ENCODE measurements at regions not wholly inside any gene's neighbourhood (a gene's known extent, or its start where the extent isn't known, plus 50 kb on each side); places are given as distances from the start of the nearest gene placed in this dataset.

GRCh38 chr13:22082030-22082429 lies 411.2 kb downstream of the FGF9 start:
- no peaks in the 10 kb centered on the region for H3K9me3 ChIP-seq (ENCODE audit: control insufficient read depth, low read length, poor library complexity, severe bottlenecking)
- DNase-seq (no peak), ATAC-seq (no peak)
- no peaks in the 10 kb centered on the region for H3K27me3 Mint-ChIP-seq
- peak overlapping the region; percentile 17 for H3K27ac Mint-ChIP-seq
- no peak overlapping the region for H3K4me3 Mint-ChIP-seq
- peaks cover 2% of the 10 kb centered on the region for H3K36me3 Mint-ChIP-seq (ENCODE audit: low read depth)
- H3K4me1 Mint-ChIP-seq, result peaks cover 28% of the 10 kb centered on the region

GRCh38 chr13:22082437-22083100 lies 411.7 kb downstream of the FGF9 start:
- DNase-seq (no peak), ATAC-seq (peak; percentile 79)
- Mint-ChIP-seq H3K4me1 (peaks cover 24% of the 10 kb centered on the region), H3K36me3 (ENCODE audit: low read depth) (peaks cover 2% of the 10 kb centered on the region), H3K27ac (peak overlapping the region; percentile 17), H3K4me3 (peak overlapping the region; percentile 0), H3K27me3 (no peaks in the 10 kb centered on the region)
- H3K9me3 ChIP-seq (ENCODE audit: control insufficient read depth, low read length, poor library complexity, severe bottlenecking), result no peaks in the 10 kb centered on the region

GRCh38 chr13:22085001-22085400 lies 414.1 kb downstream of the FGF9 start:
- Mint-ChIP-seq H3K27me3 (no peaks in the 10 kb centered on the region), H3K36me3 (ENCODE audit: low read depth) (peaks cover 6% of the 10 kb centered on the region), H3K27ac (no peak overlapping the region), H3K4me3 (no peak overlapping the region), H3K4me1 (peaks cover 21% of the 10 kb centered on the region)
- H3K9me3 ChIP-seq (ENCODE audit: control insufficient read depth, low read length, poor library complexity, severe bottlenecking), result no peaks in the 10 kb centered on the region
- DNase-seq (no peak), ATAC-seq (no peak)

GRCh38 chr13:22086597-22087330 lies 415.9 kb downstream of the FGF9 start:
- DNase-seq, result no peak
- no peak for ATAC-seq
- Mint-ChIP-seq H3K4me3 (no peak overlapping the region), H3K27me3 (no peaks in the 10 kb centered on the region), H3K36me3 (ENCODE audit: low read depth) (peaks cover 6% of the 10 kb centered on the region), H3K4me1 (peaks cover 19% of the 10 kb centered on the region), H3K27ac (no peak overlapping the region)
- H3K9me3 ChIP-seq (ENCODE audit: control insufficient read depth, low read length, poor library complexity, severe bottlenecking), result no peaks in the 10 kb centered on the region

GRCh38 chr13:22090106-22090505 lies 419.2 kb downstream of the FGF9 start:
- Mint-ChIP-seq H3K27ac (no peak overlapping the region), H3K4me3 (no peak overlapping the region)

GRCh38 chr13:22091222-22091970 lies 420.5 kb downstream of the FGF9 start:
- no peak overlapping the region for H3K27ac Mint-ChIP-seq
- H3K27me3 Mint-ChIP-seq, result no peaks in the 10 kb centered on the region
- no peak overlapping the region for H3K4me3 Mint-ChIP-seq
- H3K36me3 Mint-ChIP-seq (ENCODE audit: low read depth), result peaks cover 3% of the 10 kb centered on the region
- no peaks in the 10 kb centered on the region for H3K9me3 ChIP-seq (ENCODE audit: control insufficient read depth, low read length, poor library complexity, severe bottlenecking)
- DNase-seq, result no peak
- no peak for ATAC-seq
- H3K4me1 Mint-ChIP-seq, result peaks cover 2% of the 10 kb centered on the region

More at GRCh38 chr13:22090106-22090505, 419.2 kb downstream of the FGF9 start:
- H3K9me3 ChIP-seq (ENCODE audit: control insufficient read depth, low read length, poor library complexity, severe bottlenecking), result no peaks in the 10 kb centered on the region
- DNase-seq (no peak), ATAC-seq (no peak)
- Mint-ChIP-seq H3K36me3 (ENCODE audit: low read depth) (peaks cover 6% of the 10 kb centered on the region), H3K27me3 (no peaks in the 10 kb centered on the region), H3K4me1 (peaks cover 8% of the 10 kb centered on the region)

- Mint-ChIP-seq H3K36me3 (ENCODE audit: low read depth) (peaks cover 3% of the 10 kb centered on the region), H3K27me3 (no peaks in the 10 kb centered on the region), H3K27ac (no peak overlapping the region), H3K4me1 (peaks cover 2% of the 10 kb centered on the region), H3K4me3 (no peak overlapping the region)
- DNase-seq, result no peak
- no peak for ATAC-seq
- H3K9me3 ChIP-seq (ENCODE audit: control insufficient read depth, low read length, poor library complexity, severe bottlenecking), result no peaks in the 10 kb centered on the region
Measured at GRCh38 chr13:22091971-22092300, 421.1 kb downstream of the FGF9 start.

GRCh38 chr13:22092791-22093560 lies 422.1 kb downstream of the FGF9 start:
- Mint-ChIP-seq H3K27ac (no peak overlapping the region), H3K4me3 (no peak overlapping the region), H3K36me3 (ENCODE audit: low read depth) (no peaks in the 10 kb centered on the region), H3K27me3 (no peaks in the 10 kb centered on the region), H3K4me1 (peaks cover 2% of the 10 kb centered on the region)
- H3K9me3 ChIP-seq (ENCODE audit: control insufficient read depth, low read length, poor library complexity, severe bottlenecking), result no peaks in the 10 kb centered on the region
- no peak for ATAC-seq
- no peak for DNase-seq

- ATAC-seq (no peak), DNase-seq (no peak)
- peaks cover 2% of the 10 kb centered on the region for H3K4me1 Mint-ChIP-seq
- no peak overlapping the region for H3K4me3 Mint-ChIP-seq
- no peak overlapping the region for H3K27ac Mint-ChIP-seq
- no peaks in the 10 kb centered on the region for H3K9me3 ChIP-seq (ENCODE audit: control insufficient read depth, low read length, poor library complexity, severe bottlenecking)
- H3K36me3 Mint-ChIP-seq (ENCODE audit: low read depth), result peaks cover 3% of the 10 kb centered on the region
- no peaks in the 10 kb centered on the region for H3K27me3 Mint-ChIP-seq
Measured at GRCh38 chr13:22095794-22096193, 424.9 kb downstream of the FGF9 start.

GRCh38 chr13:22099585-22099984 lies 428.7 kb downstream of the FGF9 start:
- ATAC-seq (no peak), DNase-seq (no peak)
- H3K9me3 ChIP-seq (ENCODE audit: control insufficient read depth, low read length, poor library complexity, severe bottlenecking), result no peaks in the 10 kb centered on the region
- Mint-ChIP-seq H3K4me1 (peaks cover 10% of the 10 kb centered on the region), H3K36me3 (ENCODE audit: low read depth) (peaks cover 7% of the 10 kb centered on the region), H3K27me3 (no peaks in the 10 kb centered on the region), H3K27ac (no peak overlapping the region), H3K4me3 (no peak overlapping the region)

- peaks cover 7% of the 10 kb centered on the region for H3K36me3 Mint-ChIP-seq (ENCODE audit: low read depth)
- ATAC-seq, result no peak
- H3K27ac Mint-ChIP-seq, result no peak overlapping the region
- DNase-seq, result no peak
- peaks cover 2% of the 10 kb centered on the region for H3K9me3 ChIP-seq (ENCODE audit: control insufficient read depth, low read length, poor library complexity, severe bottlenecking)
- peaks cover 29% of the 10 kb centered on the region for H3K4me1 Mint-ChIP-seq
- no peaks in the 10 kb centered on the region for H3K27me3 Mint-ChIP-seq
- H3K4me3 Mint-ChIP-seq, result no peak overlapping the region
Measured at GRCh38 chr13:22102271-22102670, 431.4 kb downstream of the FGF9 start.

GRCh38 chr13:22103046-22104027 lies 432.5 kb downstream of the FGF9 start:
- H3K9me3 ChIP-seq (ENCODE audit: control insufficient read depth, low read length, poor library complexity, severe bottlenecking), result peaks cover 2% of the 10 kb centered on the region
- H3K4me3 Mint-ChIP-seq, result no peak overlapping the region
- no peak overlapping the region for H3K27ac Mint-ChIP-seq
- no peaks in the 10 kb centered on the region for H3K27me3 Mint-ChIP-seq
- peaks cover 37% of the 10 kb centered on the region for H3K4me1 Mint-ChIP-seq
- no peak for ATAC-seq
- H3K36me3 Mint-ChIP-seq (ENCODE audit: low read depth), result peaks cover 5% of the 10 kb centered on the region
- no peak for DNase-seq
